T-helper 17 cell (primary cell): ENCODE measurements at regions not wholly inside any gene's neighbourhood (a gene's known extent, or its start where the extent isn't known, plus 50 kb on each side); places are given as distances from the start of the nearest gene placed in this dataset.
A peak's percentile ranks its signal among the peaks of the same experiment; 100 is the strongest.
"Not testable (repeated sequence)": the region's sequence is repeated elsewhere in the genome, so short reads cannot be mapped to it uniquely, and the experiment has no call there.

Experiments
- ATAC-seq: fragments of 150-1000 bp; cut with Tn5 transposase; 2 replicates; pipeline ENCODE4 v1.10.0; 2021; ENCODE audit warnings: mild to moderate bottlenecking, moderate library complexity
- DNase-seq, 3 donors: peaks; one replicate each; pipeline versions ENCODE4 v3.0.0 to v3.0.0-alpha.2; 2020 to 2021
- H3K9me3 ChIP-seq: one replicate; pipeline ENCODE4 v1.7.0; 2013; ENCODE audit warnings: low read length, mild to moderate bottlenecking; ENCODE audit not compliant: control insufficient read depth, poor library complexity, severe bottlenecking
- H3K27ac Mint-ChIP-seq: one replicate; pipeline ENCODE4 v1.8.0; 2022; ENCODE audit warnings: mild to moderate bottlenecking, moderate library complexity, mixed read lengths
- H3K27me3 Mint-ChIP-seq: one replicate; pipeline ENCODE4 v1.8.0; 2022; ENCODE audit warnings: mixed read lengths
- H3K36me3 Mint-ChIP-seq: one replicate; pipeline ENCODE4 v1.8.0; 2022; ENCODE audit warnings: low read depth, mixed read lengths
- H3K4me1 Mint-ChIP-seq: one replicate; pipeline ENCODE4 v1.8.0; 2022; ENCODE audit warnings: mild to moderate bottlenecking, mixed read lengths
- H3K4me3 Mint-ChIP-seq: one replicate; pipeline ENCODE4 v1.8.0; 2022; ENCODE audit warnings: mild to moderate bottlenecking, moderate library complexity, mixed read lengths

- Mint-ChIP-seq H3K27me3 (peaks cover 49% of the 10 kb centered on the region), H3K4me1 (no peaks in the 10 kb centered on the region), H3K36me3 (no peaks in the 10 kb centered on the region), H3K27ac (no peak overlapping the region), H3K4me3 (no peak overlapping the region)
- DNase-seq (no peak), ATAC-seq (no peak)
- H3K9me3 ChIP-seq, result no peaks in the 10 kb centered on the region
These were observed 53.5 kb downstream of the TEX51 start for GRCh38 chr2:126952216-126952615.

- ATAC-seq, result no peak
- H3K27ac Mint-ChIP-seq, result no peak overlapping the region
- H3K36me3 Mint-ChIP-seq, result no peaks in the 10 kb centered on the region
- no peak for DNase-seq
- no peaks in the 10 kb centered on the region for H3K4me1 Mint-ChIP-seq
- H3K4me3 Mint-ChIP-seq, result no peak overlapping the region
- peaks cover 42% of the 10 kb centered on the region for H3K27me3 Mint-ChIP-seq
- H3K9me3 ChIP-seq, result no peaks in the 10 kb centered on the region
These were observed 54.8 kb downstream of the TEX51 start for GRCh38 chr2:126953483-126953882.

- DNase-seq (no peak), ATAC-seq (no peak)
- no peaks in the 10 kb centered on the region for H3K9me3 ChIP-seq
- Mint-ChIP-seq H3K36me3 (no peaks in the 10 kb centered on the region), H3K4me3 (no peak overlapping the region), H3K4me1 (no peaks in the 10 kb centered on the region), H3K27me3 (peaks cover 32% of the 10 kb centered on the region), H3K27ac (peak overlapping the region; percentile 8)
These were observed 56.1 kb downstream of the TEX51 start for GRCh38 chr2:126954831-126955230.

GRCh38 chr2:126956773-126957172, 58.1 kb downstream of the TEX51 start:
- not testable (repeated sequence) for H3K36me3 Mint-ChIP-seq, DNase-seq, ATAC-seq, H3K4me3 Mint-ChIP-seq, H3K9me3 ChIP-seq, H3K27ac Mint-ChIP-seq, H3K4me1 Mint-ChIP-seq
- peaks cover 32% of the 10 kb centered on the region for H3K27me3 Mint-ChIP-seq

GRCh38 chr2:126963390-126963789, 64.7 kb downstream of the TEX51 start:
- ATAC-seq (no peak), DNase-seq (no peak)
- H3K36me3 Mint-ChIP-seq, result no peaks in the 10 kb centered on the region
- no peaks in the 10 kb centered on the region for H3K4me1 Mint-ChIP-seq
- H3K27me3 Mint-ChIP-seq, result peaks cover 29% of the 10 kb centered on the region
- H3K27ac Mint-ChIP-seq, result no peak overlapping the region
- H3K9me3 ChIP-seq, result no peaks in the 10 kb centered on the region
- no peak overlapping the region for H3K4me3 Mint-ChIP-seq

- Mint-ChIP-seq H3K27ac (no peak overlapping the region), H3K36me3 (no peaks in the 10 kb centered on the region), H3K4me3 (no peak overlapping the region), H3K27me3 (peaks cover 57% of the 10 kb centered on the region), H3K4me1 (no peaks in the 10 kb centered on the region)
- DNase-seq (no peak), ATAC-seq (no peak)
- H3K9me3 ChIP-seq, result no peaks in the 10 kb centered on the region
These were observed 67.9 kb downstream of the TEX51 start for GRCh38 chr2:126966601-126967000.

- H3K27me3 Mint-ChIP-seq, result peaks cover 78% of the 10 kb centered on the region
- no peaks in the 10 kb centered on the region for H3K9me3 ChIP-seq
- peak overlapping the region; percentile 45 for H3K4me3 Mint-ChIP-seq
- ATAC-seq, result no peak
- no peaks in the 10 kb centered on the region for H3K36me3 Mint-ChIP-seq
- no peak overlapping the region for H3K27ac Mint-ChIP-seq
- H3K4me1 Mint-ChIP-seq, result peaks cover 5% of the 10 kb centered on the region
- no peak for DNase-seq
These were observed 71.9 kb downstream of the TEX51 start for GRCh38 chr2:126970583-126970982.

- H3K9me3 ChIP-seq, result no peaks in the 10 kb centered on the region
- ATAC-seq (no peak), DNase-seq (no peak)
- H3K27me3 Mint-ChIP-seq, result peaks cover 75% of the 10 kb centered on the region
- no peak overlapping the region for H3K4me3 Mint-ChIP-seq
- no peak overlapping the region for H3K27ac Mint-ChIP-seq
- no peaks in the 10 kb centered on the region for H3K36me3 Mint-ChIP-seq
- H3K4me1 Mint-ChIP-seq, result peaks cover 5% of the 10 kb centered on the region
These were observed 72.4 kb downstream of the TEX51 start for GRCh38 chr2:126971162-126971480.

- DNase-seq (peak; percentile 38 to 58 (median 48)), ATAC-seq (peak; percentile 92)
- Mint-ChIP-seq H3K36me3 (no peaks in the 10 kb centered on the region), H3K27ac (no peak overlapping the region), H3K4me1 (peaks cover 5% of the 10 kb centered on the region), H3K27me3 (peaks cover 71% of the 10 kb centered on the region), H3K4me3 (peak overlapping the region; percentile 60)
- H3K9me3 ChIP-seq, result no peaks in the 10 kb centered on the region
These were observed 73.0 kb downstream of the TEX51 start for GRCh38 chr2:126971481-126972278.

GRCh38 chr2:126972279-126972626, 73.6 kb downstream of the TEX51 start:
- no peak for ATAC-seq
- DNase-seq, result no peak
- no peak overlapping the region for H3K4me3 Mint-ChIP-seq
- no peak overlapping the region for H3K27ac Mint-ChIP-seq
- peaks cover 5% of the 10 kb centered on the region for H3K4me1 Mint-ChIP-seq
- H3K9me3 ChIP-seq, result no peaks in the 10 kb centered on the region
- H3K36me3 Mint-ChIP-seq, result no peaks in the 10 kb centered on the region
- peaks cover 65% of the 10 kb centered on the region for H3K27me3 Mint-ChIP-seq

- H3K9me3 ChIP-seq, result no peaks in the 10 kb centered on the region
- H3K4me1 Mint-ChIP-seq, result peaks cover 5% of the 10 kb centered on the region
- DNase-seq (no peak), ATAC-seq (no peak)
- no peak overlapping the region for H3K27ac Mint-ChIP-seq
- H3K4me3 Mint-ChIP-seq, result peak overlapping the region; percentile 70
- peaks cover 57% of the 10 kb centered on the region for H3K27me3 Mint-ChIP-seq
- no peaks in the 10 kb centered on the region for H3K36me3 Mint-ChIP-seq
These were observed 75.1 kb downstream of the TEX51 start for GRCh38 chr2:126973745-126974144.

GRCh38 chr2:126975671-126976655, 77.3 kb downstream of the TEX51 start:
- Mint-ChIP-seq H3K4me1 (peaks cover 5% of the 10 kb centered on the region), H3K4me3 (no peak overlapping the region), H3K27me3 (peaks cover 42% of the 10 kb centered on the region), H3K36me3 (no peaks in the 10 kb centered on the region), H3K27ac (no peak overlapping the region)
- H3K9me3 ChIP-seq, result no peaks in the 10 kb centered on the region
- no peak for ATAC-seq
- DNase-seq, result no peak

GRCh38 chr2:126976721-126977328, 78.1 kb downstream of the TEX51 start:
- no peak overlapping the region for H3K4me3 Mint-ChIP-seq
- H3K36me3 Mint-ChIP-seq, result no peaks in the 10 kb centered on the region
- no peaks in the 10 kb centered on the region for H3K9me3 ChIP-seq
- ATAC-seq (no peak), DNase-seq (no peak)
- no peak overlapping the region for H3K27ac Mint-ChIP-seq
- peaks cover 5% of the 10 kb centered on the region for H3K4me1 Mint-ChIP-seq
- peaks cover 42% of the 10 kb centered on the region for H3K27me3 Mint-ChIP-seq
